ENCODE measurements at regions not wholly inside any gene's neighbourhood (a gene's known extent, or its start where the extent isn't known, plus 50 kb on each side); places are given as distances from the start of the nearest gene placed in this dataset.
"Not testable (repeated sequence)": the region's sequence is repeated elsewhere in the genome, so short reads cannot be mapped to it uniquely, and the experiment has no call there.

DNA sequence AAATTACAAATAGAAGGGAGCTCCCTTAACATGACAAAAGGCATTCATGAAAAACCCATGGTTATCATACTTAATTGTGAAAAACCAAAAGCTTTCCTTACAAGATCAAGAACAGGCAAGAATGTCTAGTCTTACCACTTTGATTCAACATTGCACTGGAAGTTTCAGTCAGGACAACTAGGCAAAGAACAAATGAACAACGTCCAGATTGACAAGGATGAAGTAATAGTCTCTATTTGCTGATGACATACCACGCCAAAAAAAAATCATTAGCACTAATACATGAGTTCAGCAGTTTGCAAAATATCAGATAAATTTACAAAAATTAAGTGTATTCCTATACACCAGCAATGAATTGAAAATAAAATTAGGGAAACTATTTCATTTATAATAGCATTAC is 200.2 kb downstream of the TOX3 start:
- POLR2A ChIA-PET: no interaction called here
- CTCF ChIA-PET: no interaction called here
- TF ChIP-seq, protein P1, sequence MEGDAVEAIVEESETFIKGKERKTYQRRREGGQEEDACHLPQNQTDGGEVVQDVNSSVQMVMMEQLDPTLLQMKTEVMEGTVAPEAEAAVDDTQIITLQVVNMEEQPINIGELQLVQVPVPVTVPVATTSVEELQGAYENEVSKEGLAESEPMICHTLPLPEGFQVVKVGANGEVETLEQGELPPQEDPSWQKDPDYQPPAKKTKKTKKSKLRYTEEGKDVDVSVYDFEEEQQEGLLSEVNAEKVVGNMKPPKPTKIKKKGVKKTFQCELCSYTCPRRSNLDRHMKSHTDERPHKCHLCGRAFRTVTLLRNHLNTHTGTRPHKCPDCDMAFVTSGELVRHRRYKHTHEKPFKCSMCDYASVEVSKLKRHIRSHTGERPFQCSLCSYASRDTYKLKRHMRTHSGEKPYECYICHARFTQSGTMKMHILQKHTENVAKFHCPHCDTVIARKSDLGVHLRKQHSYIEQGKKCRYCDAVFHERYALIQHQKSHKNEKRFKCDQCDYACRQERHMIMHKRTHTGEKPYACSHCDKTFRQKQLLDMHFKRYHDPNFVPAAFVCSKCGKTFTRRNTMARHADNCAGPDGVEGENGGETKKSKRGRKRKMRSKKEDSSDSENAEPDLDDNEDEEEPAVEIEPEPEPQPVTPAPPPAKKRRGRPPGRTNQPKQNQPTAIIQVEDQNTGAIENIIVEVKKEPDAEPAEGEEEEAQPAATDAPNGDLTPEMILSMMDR (IDR thresholded peaks at IDR 0.05; ENCODE audit: unreplicated experiment): no peak

DNA sequence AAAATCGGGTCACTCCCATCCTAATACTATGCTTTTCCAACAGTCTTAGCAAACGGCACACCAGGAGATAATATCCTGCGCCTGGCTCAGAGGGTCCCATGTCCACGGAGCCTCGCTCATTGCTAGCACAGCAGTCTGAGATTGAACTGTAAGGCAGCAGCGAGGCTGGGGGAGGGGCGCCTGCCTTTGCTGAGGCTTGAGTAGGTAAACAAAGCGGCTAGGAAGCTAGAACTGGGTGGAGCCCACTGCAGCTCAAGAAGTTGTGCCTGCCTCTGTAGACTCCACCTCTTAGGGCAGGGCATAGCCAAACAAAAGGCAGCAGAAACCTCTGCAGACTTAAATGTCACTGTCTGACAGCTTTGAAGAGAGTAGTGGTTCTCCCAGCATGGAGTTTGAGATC is 213.3 kb downstream of the TOX3 start:
- H3K36me3 Mint-ChIP-seq (ENCODE audit: insufficient read depth, unreplicated experiment); BruUV-seq (replicated peaks); H3K4me3 Mint-ChIP-seq (ENCODE audit: unreplicated experiment); H3K4me1 Mint-ChIP-seq (ENCODE audit: insufficient read depth, unreplicated experiment); intact Hi-C loops (cut with micrococcal nuclease); H3K27ac Mint-ChIP-seq (ENCODE audit: low read depth, unreplicated experiment); H3K27me3 Mint-ChIP-seq (ENCODE audit: insufficient read depth, unreplicated experiment); DNase-seq (ENCODE audit: unreplicated experiment); POLR2A ChIA-PET; CTCF ChIA-PET: not testable (repeated sequence)
- peaks cover 23% of the 10 kb centered on the region for H3K9me3 Mint-ChIP-seq (ENCODE audit: unreplicated experiment)

More for the DNA sequence above, 200.2 kb downstream of the TOX3 start:
- BruUV-seq (replicated peaks): no TSS peak
- intact Hi-C loops (cut with micrococcal nuclease): no loop called here
- DNase-seq (ENCODE audit: unreplicated experiment): no peak
- H3K9me3 Mint-ChIP-seq (ENCODE audit: unreplicated experiment): peaks cover 7% of the 10 kb centered on the region
- H3K27ac Mint-ChIP-seq (ENCODE audit: low read depth, unreplicated experiment): no peak overlapping the region
- H3K27me3 Mint-ChIP-seq (ENCODE audit: insufficient read depth, unreplicated experiment): no peaks in the 10 kb centered on the region
- H3K4me3 Mint-ChIP-seq (ENCODE audit: unreplicated experiment): no peak overlapping the region
- H3K4me1 Mint-ChIP-seq (ENCODE audit: insufficient read depth, unreplicated experiment): no peaks in the 10 kb centered on the region
- H3K36me3 Mint-ChIP-seq (ENCODE audit: insufficient read depth, unreplicated experiment): no peaks in the 10 kb centered on the region

DNA sequence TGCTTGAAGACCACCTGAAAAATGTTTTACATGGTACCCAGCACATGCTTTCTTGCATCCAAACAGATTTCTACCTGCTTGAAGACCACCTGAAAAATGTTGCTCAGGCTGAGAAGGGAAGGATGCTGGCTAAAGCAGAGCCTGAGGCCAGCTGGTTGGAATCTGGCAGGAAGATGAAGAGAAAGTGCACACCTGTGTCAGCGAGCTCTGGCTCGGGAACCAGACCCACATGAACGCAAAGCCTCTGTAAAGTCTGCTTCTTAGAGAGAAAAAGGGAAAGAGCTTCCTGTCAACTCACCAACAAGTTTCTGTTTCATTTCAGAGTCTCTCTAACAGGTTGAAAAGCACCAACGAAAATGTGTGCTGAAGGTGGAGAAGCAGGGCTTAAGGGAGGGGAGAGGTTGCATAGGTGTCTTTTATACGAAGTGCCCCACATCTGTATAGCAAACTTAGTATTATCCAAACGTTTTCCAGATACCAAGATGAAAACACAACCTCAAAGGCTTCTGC is 226.0 kb downstream of the TOX3 start:
- H3K4me3 Mint-ChIP-seq (ENCODE audit: unreplicated experiment): no peak overlapping the region
- H3K27ac Mint-ChIP-seq (ENCODE audit: low read depth, unreplicated experiment): no peak overlapping the region
- H3K9me3 Mint-ChIP-seq (ENCODE audit: unreplicated experiment): peaks cover 15% of the 10 kb centered on the region
- H3K36me3 Mint-ChIP-seq (ENCODE audit: insufficient read depth, unreplicated experiment): no peaks in the 10 kb centered on the region
- no peaks in the 10 kb centered on the region for H3K27me3 Mint-ChIP-seq (ENCODE audit: insufficient read depth, unreplicated experiment)
- no peak for DNase-seq (ENCODE audit: unreplicated experiment)
- intact Hi-C loops (cut with micrococcal nuclease): no loop called here
- no peaks in the 10 kb centered on the region for H3K4me1 Mint-ChIP-seq (ENCODE audit: insufficient read depth, unreplicated experiment)
- TF ChIP-seq, protein P1 (IDR thresholded peaks at IDR 0.05; ENCODE audit: unreplicated experiment): no peak
- no TSS peak for BruUV-seq (replicated peaks)
- ChIA-PET CTCF (no interaction called here), POLR2A (no interaction called here)

DNA sequence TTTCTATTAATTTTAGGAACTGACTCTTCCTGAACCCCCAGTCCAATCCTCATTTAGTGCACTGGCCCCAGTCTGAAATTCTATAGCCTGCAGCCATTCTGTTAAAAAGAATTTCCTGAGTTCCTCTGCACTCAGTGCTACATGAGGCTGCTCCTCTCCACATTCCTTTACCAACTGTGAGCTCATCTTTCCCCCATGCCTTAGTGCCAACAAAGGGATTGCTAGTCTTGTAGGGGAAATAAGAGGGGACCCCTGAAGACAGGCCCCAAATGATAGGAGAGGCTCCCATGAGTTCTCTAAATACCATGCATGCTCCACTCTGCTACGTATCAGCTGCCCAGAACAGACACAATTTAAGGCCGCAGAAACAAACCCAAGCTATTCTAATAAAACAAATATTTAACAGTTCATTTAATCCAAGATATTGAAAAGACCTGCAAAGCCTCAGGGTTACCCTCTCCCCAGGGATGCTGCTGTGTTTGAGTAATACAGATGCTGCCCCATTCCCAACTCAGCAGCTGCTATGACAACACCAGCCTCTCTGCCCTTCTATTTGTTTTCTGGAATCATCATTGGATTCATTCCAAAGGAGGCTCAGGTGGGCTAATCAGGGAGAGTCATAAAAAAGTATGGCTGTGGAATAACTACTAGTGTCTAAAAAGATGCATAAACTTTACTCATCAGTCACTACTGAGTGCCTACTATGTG is 228.5 kb downstream of the TOX3 start:
- Mint-ChIP-seq H3K27me3 (ENCODE audit: insufficient read depth, unreplicated experiment) (no peaks in the 10 kb centered on the region), H3K27ac (ENCODE audit: low read depth, unreplicated experiment) (no peak overlapping the region), H3K9me3 (ENCODE audit: unreplicated experiment) (peaks cover 15% of the 10 kb centered on the region), H3K4me1 (ENCODE audit: insufficient read depth, unreplicated experiment) (no peaks in the 10 kb centered on the region), H3K4me3 (ENCODE audit: unreplicated experiment) (no peak overlapping the region), H3K36me3 (ENCODE audit: insufficient read depth, unreplicated experiment) (no peaks in the 10 kb centered on the region)
- TF ChIP-seq, protein P1 (IDR thresholded peaks at IDR 0.05; ENCODE audit: unreplicated experiment): no peak
- intact Hi-C loops (cut with micrococcal nuclease): no loop called here
- DNase-seq (ENCODE audit: unreplicated experiment): no peak
- ChIA-PET POLR2A (no interaction called here), CTCF (interaction anchor here (0.9 to 1.1 kb wide), 2 partner anchors 14 to 17 kb away, joined by 3 read pairs; no protein-coding TSS in a partner anchor)
- no TSS peak for BruUV-seq (replicated peaks)
